ENCODE measurements at regions not wholly inside any gene's neighbourhood (a gene's known extent, or its start where the extent isn't known, plus 50 kb on each side); places are given as distances from the start of the nearest gene placed in this dataset.
"Not testable (repeated sequence)": the region's sequence is repeated elsewhere in the genome, so short reads cannot be mapped to it uniquely, and the experiment has no call there.

DNA sequence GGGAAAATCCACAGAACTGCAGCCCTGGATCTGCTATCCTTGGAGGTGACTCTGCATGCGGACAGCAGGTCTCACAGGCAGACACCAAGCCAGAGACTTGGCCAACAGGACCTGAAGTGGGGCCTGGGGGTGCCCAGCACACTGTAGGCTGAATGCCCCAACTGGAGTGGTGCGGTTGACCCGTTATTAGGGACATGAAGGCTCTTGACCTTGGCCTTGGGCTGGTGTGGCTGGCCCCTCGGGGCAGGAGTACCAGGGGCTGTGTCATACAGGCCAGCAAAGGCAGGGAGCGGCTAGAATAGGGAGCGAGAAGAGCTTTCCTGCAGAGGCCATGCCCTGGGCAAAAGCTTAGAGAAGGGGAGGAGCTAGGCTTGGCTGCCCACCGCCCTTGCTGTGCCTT, 153.2 kb upstream of the MVB12B start:
- Histone ChIP-seq H3K9me3 (no peaks in the 10 kb centered on the region), H3K4me3 (no peak overlapping the region), H3K4me1 (ENCODE audit: low read depth) (no peaks in the 10 kb centered on the region), H3K36me3 (ENCODE audit: low read depth) (no peaks in the 10 kb centered on the region)
- TF ChIP-seq CTCF (IDR thresholded peaks at IDR 0.05) = no peak
- intact Hi-C loops (cut with DNase I, micrococcal nuclease) = no loop called here
- DNase-seq = no peak
- no peak for ATAC-seq

GRCh38 chr9:126173929-126174328, 152.7 kb upstream of the MVB12B start:
- intact Hi-C loops (cut with DNase I, micrococcal nuclease) = no loop called here
- ATAC-seq = no peak

GRCh38 chr9:126183266-126183665, 143.4 kb upstream of the MVB12B start:
- intact Hi-C loops (cut with DNase I, micrococcal nuclease) = no loop called here
- Histone ChIP-seq H3K4me1 (ENCODE audit: low read depth) (no peaks in the 10 kb centered on the region), H3K4me3 (no peak overlapping the region), H3K9me3 (no peaks in the 10 kb centered on the region), H3K36me3 (ENCODE audit: low read depth) (no peaks in the 10 kb centered on the region)
- ATAC-seq (no peak), DNase-seq (no peak)
- no peak for TF ChIP-seq CTCF (IDR thresholded peaks at IDR 0.05)

More at GRCh38 chr9:126173929-126174328, 152.7 kb upstream of the MVB12B start:
- no peaks in the 10 kb centered on the region for H3K36me3 ChIP-seq (ENCODE audit: low read depth)
- H3K4me1 ChIP-seq (ENCODE audit: low read depth) = no peaks in the 10 kb centered on the region
- H3K9me3 ChIP-seq = no peaks in the 10 kb centered on the region
- no peak for TF ChIP-seq CTCF (IDR thresholded peaks at IDR 0.05)
- no peak overlapping the region for H3K4me3 ChIP-seq
- no peak for DNase-seq

GRCh38 chr9:126190994-126191393, 135.6 kb upstream of the MVB12B start:
- H3K4me3 ChIP-seq; H3K4me1 ChIP-seq (ENCODE audit: low read depth); H3K9me3 ChIP-seq; intact Hi-C loops (cut with DNase I, micrococcal nuclease); H3K36me3 ChIP-seq (ENCODE audit: low read depth); ATAC-seq; DNase-seq: not testable (repeated sequence)

GRCh38 chr9:126198854-126199253, 127.8 kb upstream of the MVB12B start:
- ATAC-seq = no peak
- Histone ChIP-seq H3K36me3 (ENCODE audit: low read depth) (no peaks in the 10 kb centered on the region), H3K4me1 (ENCODE audit: low read depth) (no peaks in the 10 kb centered on the region), H3K4me3 (no peak overlapping the region), H3K9me3 (no peaks in the 10 kb centered on the region)
- no peak for TF ChIP-seq CTCF (IDR thresholded peaks at IDR 0.05)
- DNase-seq = no peak
- intact Hi-C loops (cut with DNase I, micrococcal nuclease) = no loop called here

DNA sequence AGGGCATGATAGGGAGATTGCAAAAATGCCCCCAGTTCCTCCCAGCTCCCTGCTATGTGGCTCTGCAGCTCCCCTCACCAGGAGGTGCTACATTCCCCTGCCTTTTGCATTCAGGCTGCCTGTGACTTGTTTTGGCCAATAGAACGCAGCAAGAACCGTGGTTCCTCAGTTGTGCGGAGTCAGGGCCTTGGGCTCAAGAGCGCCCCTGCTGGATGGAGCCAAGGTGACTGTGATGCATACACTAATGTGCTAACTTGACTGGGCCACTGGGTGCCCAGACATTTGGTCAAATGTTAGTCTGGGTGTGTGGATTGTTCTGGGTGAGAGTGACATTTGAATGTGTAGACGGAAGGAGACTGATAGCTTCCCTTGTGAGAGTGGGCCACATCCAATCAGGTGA, 123.3 kb upstream of the MVB12B start:
- Histone ChIP-seq H3K36me3 (ENCODE audit: low read depth) (no peaks in the 10 kb centered on the region), H3K4me1 (ENCODE audit: low read depth) (no peaks in the 10 kb centered on the region), H3K9me3 (no peaks in the 10 kb centered on the region), H3K4me3 (no peak overlapping the region)
- TF ChIP-seq CTCF (IDR thresholded peaks at IDR 0.05) = no peak
- intact Hi-C loops (cut with DNase I, micrococcal nuclease) = no loop called here
- DNase-seq = no peak
- no peak for ATAC-seq

All from mucosa of descending colon (tissue), 3 donors.